HEK293 (cell line): ENCODE measurements at regions not wholly inside any gene's neighbourhood (a gene's known extent, or its start where the extent isn't known, plus 50 kb on each side); places are given as distances from the start of the nearest gene placed in this dataset.

Experiments
- BCL11A ChIP-seq: fragments of 450-650 bp; formaldehyde crosslinking; IDR thresholded peaks from 2 replicates; pipeline ENCODE4 v1.5.1; 2016; ENCODE audit warnings: low read depth, missing biosample characterization, missing genetic modification characterization
- FEZF1 ChIP-seq: fragments of 450-650 bp; formaldehyde crosslinking; IDR thresholded peaks from 2 replicates; pipeline ENCODE4 v1.5.1; 2016; ENCODE audit warnings: missing biosample characterization, missing genetic modification characterization
- GLIS1 ChIP-seq: fragments of 450-650 bp; formaldehyde crosslinking; IDR thresholded peaks from 2 replicates; pipeline ENCODE4 v1.5.1; 2016; ENCODE audit warnings: missing biosample characterization, missing genetic modification characterization
- GLIS2 ChIP-seq: fragments of 450-650 bp; formaldehyde crosslinking; IDR thresholded peaks from 2 replicates; pipeline ENCODE4 v1.5.1; 2016; ENCODE audit warnings: missing biosample characterization, missing genetic modification characterization
- REPIN1 ChIP-seq: fragments of 450-650 bp; formaldehyde crosslinking; IDR thresholded peaks from 2 replicates; pipeline ENCODE4 v1.5.1; 2017; ENCODE audit warnings: missing biosample characterization, missing genetic modification characterization, low read depth
- WT1 ChIP-seq: fragments of 450-650 bp; formaldehyde crosslinking; IDR thresholded peaks from 2 replicates; pipeline ENCODE4 v1.5.1; 2016; ENCODE audit warnings: missing biosample characterization, missing genetic modification characterization
- ZBTB7A ChIP-seq: fragments of 450-650 bp; formaldehyde crosslinking; IDR thresholded peaks from 2 replicates; pipeline ENCODE4 v1.5.1; 2016; ENCODE audit warnings: low read depth, missing biosample characterization, missing genetic modification characterization
- ZBTB8A ChIP-seq: fragments of 450-650 bp; formaldehyde crosslinking; IDR thresholded peaks from 2 replicates; pipeline ENCODE4 v1.5.1; 2016; ENCODE audit warnings: missing biosample characterization, missing genetic modification characterization
- ZFHX2 ChIP-seq: fragments of 450-650 bp; formaldehyde crosslinking; conservative IDR thresholded peaks from 2 replicates; pipeline ENCODE4 v1.5.1; 2016; ENCODE audit warnings: missing biosample characterization, missing genetic modification characterization
- ZNF138 ChIP-seq: fragments of 450-650 bp; formaldehyde crosslinking; IDR thresholded peaks from 2 replicates; pipeline ENCODE4 v1.5.1; 2016; ENCODE audit warnings: missing biosample characterization, missing genetic modification characterization, borderline replicate concordance
- ZNF169 ChIP-seq: fragments of 450-650 bp; formaldehyde crosslinking; IDR thresholded peaks from 2 replicates; pipeline ENCODE4 v1.5.1; 2016; ENCODE audit warnings: missing biosample characterization, missing genetic modification characterization
- ZNF24 ChIP-seq: fragments of 450-650 bp; formaldehyde crosslinking; IDR thresholded peaks from 2 replicates; pipeline ENCODE4 v1.5.1; 2016; ENCODE audit warnings: missing biosample characterization, missing genetic modification characterization
- ZNF350 ChIP-seq: fragments of 450-650 bp; formaldehyde crosslinking; IDR thresholded peaks from 2 replicates; pipeline ENCODE4 v1.5.0; 2017; ENCODE audit warnings: missing biosample characterization, mild to moderate bottlenecking, missing genetic modification characterization
- ZNF394 ChIP-seq: fragments of 450-650 bp; formaldehyde crosslinking; IDR thresholded peaks from 2 replicates; pipeline ENCODE4 v1.5.1; 2016; ENCODE audit warnings: missing biosample characterization, missing genetic modification characterization, mild to moderate bottlenecking, moderate library complexity, borderline replicate concordance
- ZNF544 ChIP-seq: fragments of 450-650 bp; formaldehyde crosslinking; IDR thresholded peaks from 2 replicates; pipeline ENCODE4 v1.5.0; 2017; ENCODE audit warnings: missing biosample characterization, missing genetic modification characterization
- ZNF555 ChIP-seq: fragments of 450-650 bp; formaldehyde crosslinking; conservative IDR thresholded peaks from 2 replicates; pipeline ENCODE4 v1.5.1; 2017; ENCODE audit warnings: missing biosample characterization, mild to moderate bottlenecking, missing genetic modification characterization, inconsistent platforms
- ZNF621 ChIP-seq: fragments of 450-650 bp; formaldehyde crosslinking; IDR thresholded peaks from 2 replicates; pipeline ENCODE4 v1.5.1; 2017; ENCODE audit warnings: missing biosample characterization, missing genetic modification characterization
- ZNF626 ChIP-seq: fragments of 450-650 bp; sonication (Bioruptor Pico); formaldehyde crosslinking; IDR thresholded peaks from 2 replicates; pipeline ENCODE4 v1.5.1; 2018; ENCODE audit warnings: missing biosample characterization, missing genetic modification characterization, inconsistent platforms
- ZNF843 ChIP-seq: fragments of 450-650 bp; formaldehyde crosslinking; IDR thresholded peaks from 2 replicates; pipeline ENCODE4 v1.5.1; 2016; ENCODE audit warnings: missing biosample characterization, missing genetic modification characterization
- TF ChIP-seq, protein P1 (sequence below): fragments of 450-650 bp; formaldehyde crosslinking; IDR thresholded peaks from 2 replicates; pipeline ENCODE4 v1.5.1; 2017; ENCODE audit warnings: missing biosample characterization, missing genetic modification characterization
- TF ChIP-seq, protein P2 (sequence below): fragments of 450-650 bp; formaldehyde crosslinking; IDR thresholded peaks from 2 replicates; pipeline ENCODE4; 2016; ENCODE audit warnings: missing biosample characterization, missing genetic modification characterization
- TF ChIP-seq, protein P3 (sequence below): fragments of 450-650 bp; formaldehyde crosslinking; IDR thresholded peaks from 2 replicates; pipeline ENCODE4 v1.5.1; 2017; ENCODE audit warnings: missing biosample characterization, missing genetic modification characterization
- TF ChIP-seq, protein P4 (sequence below): fragments of 450-650 bp; formaldehyde crosslinking; IDR thresholded peaks from 2 replicates; pipeline ENCODE4 v1.5.1; 2016; ENCODE audit warnings: missing biosample characterization, missing genetic modification characterization
- TF ChIP-seq, protein P5 (sequence below): fragments of 450-650 bp; IDR thresholded peaks from 2 replicates; pipeline ENCODE4 v1.5.1; 2018; ENCODE audit warnings: missing biosample characterization, mild to moderate bottlenecking, missing genetic modification characterization
- TF ChIP-seq, protein P6 (sequence below): fragments of 450-650 bp; formaldehyde crosslinking; IDR thresholded peaks from 2 replicates; pipeline ENCODE4 v1.5.1; 2016; ENCODE audit warnings: missing biosample characterization, missing genetic modification characterization, borderline replicate concordance

DNA sequence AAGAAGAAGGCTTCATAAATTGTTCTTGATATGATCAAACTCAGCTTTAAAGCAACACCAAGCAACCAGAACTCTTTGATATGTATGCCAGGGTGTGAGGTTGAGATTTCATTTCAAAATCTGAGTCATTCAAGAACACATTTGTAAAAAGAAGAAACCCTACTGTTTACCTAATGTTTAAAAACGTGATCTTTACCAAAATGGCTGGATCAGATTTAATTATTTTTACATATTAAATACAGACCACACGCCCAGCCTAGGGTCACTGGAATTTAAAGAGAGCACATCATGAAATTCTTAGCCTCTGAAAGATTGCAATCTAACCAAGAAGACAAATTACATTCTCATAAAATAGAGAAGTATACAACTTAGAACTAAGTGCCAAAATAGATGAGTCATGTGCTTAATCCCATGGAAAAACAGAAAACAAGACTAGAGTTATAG, 206.8 kb upstream of the SMLR1 start (continued):
- TF ChIP-seq, protein P1, sequence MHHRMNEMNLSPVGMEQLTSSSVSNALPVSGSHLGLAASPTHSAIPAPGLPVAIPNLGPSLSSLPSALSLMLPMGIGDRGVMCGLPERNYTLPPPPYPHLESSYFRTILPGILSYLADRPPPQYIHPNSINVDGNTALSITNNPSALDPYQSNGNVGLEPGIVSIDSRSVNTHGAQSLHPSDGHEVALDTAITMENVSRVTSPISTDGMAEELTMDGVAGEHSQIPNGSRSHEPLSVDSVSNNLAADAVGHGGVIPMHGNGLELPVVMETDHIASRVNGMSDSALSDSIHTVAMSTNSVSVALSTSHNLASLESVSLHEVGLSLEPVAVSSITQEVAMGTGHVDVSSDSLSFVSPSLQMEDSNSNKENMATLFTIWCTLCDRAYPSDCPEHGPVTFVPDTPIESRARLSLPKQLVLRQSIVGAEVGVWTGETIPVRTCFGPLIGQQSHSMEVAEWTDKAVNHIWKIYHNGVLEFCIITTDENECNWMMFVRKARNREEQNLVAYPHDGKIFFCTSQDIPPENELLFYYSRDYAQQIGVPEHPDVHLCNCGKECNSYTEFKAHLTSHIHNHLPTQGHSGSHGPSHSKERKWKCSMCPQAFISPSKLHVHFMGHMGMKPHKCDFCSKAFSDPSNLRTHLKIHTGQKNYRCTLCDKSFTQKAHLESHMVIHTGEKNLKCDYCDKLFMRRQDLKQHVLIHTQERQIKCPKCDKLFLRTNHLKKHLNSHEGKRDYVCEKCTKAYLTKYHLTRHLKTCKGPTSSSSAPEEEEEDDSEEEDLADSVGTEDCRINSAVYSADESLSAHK (tag by site-specific recombination), result no peak
- TF ChIP-seq ZNF843, result peak; percentile 76; the same call in 1 of the 2 replicates
- no peak for TF ChIP-seq ZNF544
- no peak for TF ChIP-seq WT1 (tag by site-specific recombination)
- TF ChIP-seq ZNF555 (tag by site-specific recombination), result no peak
- TF ChIP-seq ZNF621 (tag by site-specific recombination), result no peak
- TF ChIP-seq, protein P2, sequence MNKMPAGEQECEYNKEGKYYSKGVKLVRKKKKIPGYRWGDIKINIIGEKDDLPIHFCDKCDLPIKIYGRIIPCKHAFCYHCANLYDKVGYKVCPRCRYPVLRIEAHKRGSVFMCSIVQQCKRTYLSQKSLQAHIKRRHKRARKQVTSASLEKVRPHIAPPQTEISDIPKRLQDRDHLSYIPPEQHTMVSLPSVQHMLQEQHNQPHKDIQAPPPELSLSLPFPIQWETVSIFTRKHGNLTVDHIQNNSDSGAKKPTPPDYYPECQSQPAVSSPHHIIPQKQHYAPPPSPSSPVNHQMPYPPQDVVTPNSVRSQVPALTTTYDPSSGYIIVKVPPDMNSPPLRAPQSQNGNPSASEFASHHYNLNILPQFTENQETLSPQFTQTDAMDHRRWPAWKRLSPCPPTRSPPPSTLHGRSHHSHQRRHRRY (tag by site-specific recombination), result no peak
- TF ChIP-seq BCL11A (tag by site-specific recombination), result 0 out of 2 replicates have a peak, but pooled peaks have one; percentile 33
- no peak for TF ChIP-seq ZFHX2 (tag by site-specific recombination)
- TF ChIP-seq REPIN1 (tag by site-specific recombination), result no peak
- no peak for TF ChIP-seq ZBTB7A (tag by site-specific recombination)
- TF ChIP-seq ZNF138 (tag by site-specific recombination), result no peak
- TF ChIP-seq, protein P3, sequence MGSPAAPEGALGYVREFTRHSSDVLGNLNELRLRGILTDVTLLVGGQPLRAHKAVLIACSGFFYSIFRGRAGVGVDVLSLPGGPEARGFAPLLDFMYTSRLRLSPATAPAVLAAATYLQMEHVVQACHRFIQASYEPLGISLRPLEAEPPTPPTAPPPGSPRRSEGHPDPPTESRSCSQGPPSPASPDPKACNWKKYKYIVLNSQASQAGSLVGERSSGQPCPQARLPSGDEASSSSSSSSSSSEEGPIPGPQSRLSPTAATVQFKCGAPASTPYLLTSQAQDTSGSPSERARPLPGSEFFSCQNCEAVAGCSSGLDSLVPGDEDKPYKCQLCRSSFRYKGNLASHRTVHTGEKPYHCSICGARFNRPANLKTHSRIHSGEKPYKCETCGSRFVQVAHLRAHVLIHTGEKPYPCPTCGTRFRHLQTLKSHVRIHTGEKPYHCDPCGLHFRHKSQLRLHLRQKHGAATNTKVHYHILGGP (tag by site-specific recombination), result 0 out of 2 replicates have a peak, but pooled peaks have one; percentile 27
- no peak for TF ChIP-seq ZNF394 (tag by site-specific recombination)
- no peak for TF ChIP-seq ZNF169 (tag by site-specific recombination)
- peak; percentile 49 for TF ChIP-seq FEZF1
- TF ChIP-seq ZNF24 (tag by site-specific recombination), result 0 out of 2 replicates have a peak, but pooled peaks have one; percentile 36
- TF ChIP-seq GLIS1 (tag by site-specific recombination), result no peak
- TF ChIP-seq, protein P4, sequence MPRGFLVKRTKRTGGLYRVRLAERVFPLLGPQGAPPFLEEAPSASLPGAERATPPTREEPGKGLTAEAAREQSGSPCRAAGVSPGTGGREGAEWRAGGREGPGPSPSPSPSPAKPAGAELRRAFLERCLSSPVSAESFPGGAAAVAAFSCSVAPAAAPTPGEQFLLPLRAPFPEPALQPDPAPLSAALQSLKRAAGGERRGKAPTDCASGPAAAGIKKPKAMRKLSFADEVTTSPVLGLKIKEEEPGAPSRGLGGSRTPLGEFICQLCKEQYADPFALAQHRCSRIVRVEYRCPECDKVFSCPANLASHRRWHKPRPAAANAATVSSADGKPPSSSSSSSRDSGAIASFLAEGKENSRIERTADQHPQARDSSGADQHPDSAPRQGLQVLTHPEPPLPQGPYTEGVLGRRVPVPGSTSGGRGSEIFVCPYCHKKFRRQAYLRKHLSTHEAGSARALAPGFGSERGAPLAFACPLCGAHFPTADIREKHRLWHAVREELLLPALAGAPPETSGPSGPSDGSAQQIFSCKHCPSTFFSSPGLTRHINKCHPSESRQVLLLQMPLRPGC (tag by site-specific recombination), result no peak
- TF ChIP-seq, protein P5, sequence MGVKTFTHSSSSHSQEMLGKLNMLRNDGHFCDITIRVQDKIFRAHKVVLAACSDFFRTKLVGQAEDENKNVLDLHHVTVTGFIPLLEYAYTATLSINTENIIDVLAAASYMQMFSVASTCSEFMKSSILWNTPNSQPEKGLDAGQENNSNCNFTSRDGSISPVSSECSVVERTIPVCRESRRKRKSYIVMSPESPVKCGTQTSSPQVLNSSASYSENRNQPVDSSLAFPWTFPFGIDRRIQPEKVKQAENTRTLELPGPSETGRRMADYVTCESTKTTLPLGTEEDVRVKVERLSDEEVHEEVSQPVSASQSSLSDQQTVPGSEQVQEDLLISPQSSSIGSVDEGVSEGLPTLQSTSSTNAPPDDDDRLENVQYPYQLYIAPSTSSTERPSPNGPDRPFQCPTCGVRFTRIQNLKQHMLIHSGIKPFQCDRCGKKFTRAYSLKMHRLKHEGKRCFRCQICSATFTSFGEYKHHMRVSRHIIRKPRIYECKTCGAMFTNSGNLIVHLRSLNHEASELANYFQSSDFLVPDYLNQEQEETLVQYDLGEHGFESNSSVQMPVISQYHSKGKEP, result no peak
- no peak for TF ChIP-seq ZNF350 (tag by site-specific recombination)
- TF ChIP-seq, protein P6, sequence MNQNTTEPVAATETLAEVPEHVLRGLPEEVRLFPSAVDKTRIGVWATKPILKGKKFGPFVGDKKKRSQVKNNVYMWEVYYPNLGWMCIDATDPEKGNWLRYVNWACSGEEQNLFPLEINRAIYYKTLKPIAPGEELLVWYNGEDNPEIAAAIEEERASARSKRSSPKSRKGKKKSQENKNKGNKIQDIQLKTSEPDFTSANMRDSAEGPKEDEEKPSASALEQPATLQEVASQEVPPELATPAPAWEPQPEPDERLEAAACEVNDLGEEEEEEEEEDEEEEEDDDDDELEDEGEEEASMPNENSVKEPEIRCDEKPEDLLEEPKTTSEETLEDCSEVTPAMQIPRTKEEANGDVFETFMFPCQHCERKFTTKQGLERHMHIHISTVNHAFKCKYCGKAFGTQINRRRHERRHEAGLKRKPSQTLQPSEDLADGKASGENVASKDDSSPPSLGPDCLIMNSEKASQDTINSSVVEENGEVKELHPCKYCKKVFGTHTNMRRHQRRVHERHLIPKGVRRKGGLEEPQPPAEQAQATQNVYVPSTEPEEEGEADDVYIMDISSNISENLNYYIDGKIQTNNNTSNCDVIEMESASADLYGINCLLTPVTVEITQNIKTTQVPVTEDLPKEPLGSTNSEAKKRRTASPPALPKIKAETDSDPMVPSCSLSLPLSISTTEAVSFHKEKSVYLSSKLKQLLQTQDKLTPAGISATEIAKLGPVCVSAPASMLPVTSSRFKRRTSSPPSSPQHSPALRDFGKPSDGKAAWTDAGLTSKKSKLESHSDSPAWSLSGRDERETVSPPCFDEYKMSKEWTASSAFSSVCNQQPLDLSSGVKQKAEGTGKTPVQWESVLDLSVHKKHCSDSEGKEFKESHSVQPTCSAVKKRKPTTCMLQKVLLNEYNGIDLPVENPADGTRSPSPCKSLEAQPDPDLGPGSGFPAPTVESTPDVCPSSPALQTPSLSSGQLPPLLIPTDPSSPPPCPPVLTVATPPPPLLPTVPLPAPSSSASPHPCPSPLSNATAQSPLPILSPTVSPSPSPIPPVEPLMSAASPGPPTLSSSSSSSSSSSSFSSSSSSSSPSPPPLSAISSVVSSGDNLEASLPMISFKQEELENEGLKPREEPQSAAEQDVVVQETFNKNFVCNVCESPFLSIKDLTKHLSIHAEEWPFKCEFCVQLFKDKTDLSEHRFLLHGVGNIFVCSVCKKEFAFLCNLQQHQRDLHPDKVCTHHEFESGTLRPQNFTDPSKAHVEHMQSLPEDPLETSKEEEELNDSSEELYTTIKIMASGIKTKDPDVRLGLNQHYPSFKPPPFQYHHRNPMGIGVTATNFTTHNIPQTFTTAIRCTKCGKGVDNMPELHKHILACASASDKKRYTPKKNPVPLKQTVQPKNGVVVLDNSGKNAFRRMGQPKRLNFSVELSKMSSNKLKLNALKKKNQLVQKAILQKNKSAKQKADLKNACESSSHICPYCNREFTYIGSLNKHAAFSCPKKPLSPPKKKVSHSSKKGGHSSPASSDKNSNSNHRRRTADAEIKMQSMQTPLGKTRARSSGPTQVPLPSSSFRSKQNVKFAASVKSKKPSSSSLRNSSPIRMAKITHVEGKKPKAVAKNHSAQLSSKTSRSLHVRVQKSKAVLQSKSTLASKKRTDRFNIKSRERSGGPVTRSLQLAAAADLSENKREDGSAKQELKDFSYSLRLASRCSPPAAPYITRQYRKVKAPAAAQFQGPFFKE (tag by site-specific recombination), result no peak
- TF ChIP-seq ZBTB8A (tag by site-specific recombination), result no peak
- TF ChIP-seq GLIS2 (tag by site-specific recombination), result no peak
- no peak for TF ChIP-seq ZNF626 (tag by site-specific recombination)
